Ovary (tissue), 3 donors: ENCODE measurements at regions not wholly inside any gene's neighbourhood (a gene's known extent, or its start where the extent isn't known, plus 50 kb on each side); places are given as distances from the start of the nearest gene placed in this dataset.

Experiments
- POLR2A ChIP-seq: fragments of 450-650 bp; IDR thresholded peaks from one replicate; pipeline ENCODE4 v1.6.1; 2017; ENCODE audit warnings: antibody characterized with exemption, mild to moderate bottlenecking, moderate library complexity
- TF ChIP-seq, protein P1 (sequence below), 3 donors: fragments of 450-650 bp in 2 of 3; fragments of 200-600 bp in 1 of 3; IDR thresholded peaks; one replicate each; pipeline versions ENCODE4 v1.5.1 to v1.8.0; 2016 to 2022; ENCODE audit warnings: antibody characterized with exemption in 3 of 3, mild to moderate bottlenecking in 1 of 3
- donor health status: DM: no; HTN: no; CAD: no.

DNA sequence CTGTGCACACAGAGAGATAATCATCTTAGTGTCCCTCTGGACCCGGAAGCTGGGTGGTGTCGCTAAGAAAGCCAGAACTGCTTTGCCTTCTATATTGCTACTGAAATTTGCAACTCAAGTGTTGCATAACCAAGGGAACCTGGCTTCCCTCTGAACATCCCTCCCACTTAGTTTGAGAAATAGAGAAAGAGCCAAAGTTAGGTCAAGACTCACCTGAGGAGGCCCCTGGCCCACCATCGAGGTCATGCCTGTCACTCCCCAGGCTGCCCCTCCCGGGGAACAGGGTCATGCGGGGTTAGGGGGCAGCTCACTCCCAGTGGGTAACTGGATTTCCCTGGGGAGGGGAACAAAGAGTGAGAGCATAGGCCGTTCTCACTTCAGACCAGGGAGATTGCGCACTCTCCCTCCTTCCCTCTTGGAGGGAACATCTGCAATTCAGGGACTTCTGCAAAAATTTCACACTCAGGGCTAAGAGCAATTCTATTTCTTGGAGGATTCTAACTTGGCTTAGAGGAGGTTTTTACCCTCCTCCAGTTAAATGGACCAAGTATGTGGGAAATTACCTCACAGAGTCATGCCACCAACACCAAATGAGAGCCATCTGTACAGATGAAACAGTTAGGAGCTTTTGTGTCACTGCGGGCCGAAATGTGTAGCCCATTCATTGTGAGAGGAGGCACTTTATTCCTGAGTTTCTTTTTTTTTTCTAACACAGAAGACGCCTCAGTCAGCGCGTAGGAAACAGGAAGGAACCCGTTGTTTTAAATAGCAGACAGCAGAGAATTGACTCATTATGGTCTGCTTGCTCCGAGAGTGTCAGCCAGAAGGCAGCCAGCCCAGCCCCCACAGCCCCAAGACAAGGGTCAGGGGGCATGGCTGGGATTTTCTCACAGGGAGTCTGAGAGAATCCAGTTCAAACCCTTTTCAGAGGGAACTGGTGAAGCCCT lies 221.3 kb downstream of the ARHGAP12 start:
- TF ChIP-seq, protein P1, sequence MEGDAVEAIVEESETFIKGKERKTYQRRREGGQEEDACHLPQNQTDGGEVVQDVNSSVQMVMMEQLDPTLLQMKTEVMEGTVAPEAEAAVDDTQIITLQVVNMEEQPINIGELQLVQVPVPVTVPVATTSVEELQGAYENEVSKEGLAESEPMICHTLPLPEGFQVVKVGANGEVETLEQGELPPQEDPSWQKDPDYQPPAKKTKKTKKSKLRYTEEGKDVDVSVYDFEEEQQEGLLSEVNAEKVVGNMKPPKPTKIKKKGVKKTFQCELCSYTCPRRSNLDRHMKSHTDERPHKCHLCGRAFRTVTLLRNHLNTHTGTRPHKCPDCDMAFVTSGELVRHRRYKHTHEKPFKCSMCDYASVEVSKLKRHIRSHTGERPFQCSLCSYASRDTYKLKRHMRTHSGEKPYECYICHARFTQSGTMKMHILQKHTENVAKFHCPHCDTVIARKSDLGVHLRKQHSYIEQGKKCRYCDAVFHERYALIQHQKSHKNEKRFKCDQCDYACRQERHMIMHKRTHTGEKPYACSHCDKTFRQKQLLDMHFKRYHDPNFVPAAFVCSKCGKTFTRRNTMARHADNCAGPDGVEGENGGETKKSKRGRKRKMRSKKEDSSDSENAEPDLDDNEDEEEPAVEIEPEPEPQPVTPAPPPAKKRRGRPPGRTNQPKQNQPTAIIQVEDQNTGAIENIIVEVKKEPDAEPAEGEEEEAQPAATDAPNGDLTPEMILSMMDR (IDR thresholded peaks at IDR 0.05): no peak
- no peak for TF ChIP-seq POLR2A
